ENCODE measurements at regions not wholly inside any gene's neighbourhood (a gene's known extent, or its start where the extent isn't known, plus 50 kb on each side); places are given as distances from the start of the nearest gene placed in this dataset.

GRCh38 chr5:88594441-88594840 is 288.5 kb downstream of the MEF2C start:
- no peak overlapping the region for H3K27ac ChIP-seq (ENCODE audit: low read depth in 2 of 2, low read length in 1 of 2)
- 35 to 44% methylated on average over 1 of the region's 1 CpG for WGBS, 2 donors
- H3K9me3 ChIP-seq (ENCODE audit: control insufficient read depth in 2 of 2, insufficient read depth in 1 of 2, low read depth in 1 of 2, low read length in 1 of 2): no peaks in the 10 kb centered on the region
- H3K36me3 ChIP-seq (ENCODE audit: control insufficient read depth in 2 of 2, insufficient read depth in 2 of 2, low read length in 1 of 2): no peaks in the 10 kb centered on the region
- H3K4me1 ChIP-seq (ENCODE audit: control insufficient read depth in 2 of 2, insufficient read depth in 2 of 2, low read length in 1 of 2): no peaks in the 10 kb centered on the region
- no peaks in the 10 kb centered on the region for H3K27me3 ChIP-seq (ENCODE audit: control insufficient read depth in 1 of 2, insufficient read depth in 2 of 2, low read length in 2 of 2)
- no peak overlapping the region for H3K4me3 ChIP-seq (ENCODE audit: low read depth in 1 of 2, low read length in 2 of 2)

- H3K27ac ChIP-seq (ENCODE audit: low read depth in 2 of 2, low read length in 1 of 2): no peak overlapping the region
- WGBS, 2 donors: 83 to 87% methylated on average over 4 of the region's 4 CpGs
- no peak overlapping the region for H3K4me3 ChIP-seq (ENCODE audit: low read depth in 1 of 2, low read length in 2 of 2)
- peaks cover 5 to 7% of the 10 kb centered on the region in 2 donors for H3K9me3 ChIP-seq (ENCODE audit: control insufficient read depth in 2 of 2, insufficient read depth in 1 of 2, low read depth in 1 of 2, low read length in 1 of 2)
- no peaks in the 10 kb centered on the region for H3K27me3 ChIP-seq (ENCODE audit: control insufficient read depth in 1 of 2, insufficient read depth in 2 of 2, low read length in 2 of 2)
- no peaks in the 10 kb centered on the region for H3K4me1 ChIP-seq (ENCODE audit: control insufficient read depth in 2 of 2, insufficient read depth in 2 of 2, low read length in 1 of 2)
- H3K36me3 ChIP-seq (ENCODE audit: control insufficient read depth in 2 of 2, insufficient read depth in 2 of 2, low read length in 1 of 2): no peaks in the 10 kb centered on the region
These were observed 294.4 kb downstream of the MEF2C start for GRCh38 chr5:88588609-88589008.

- no peak overlapping the region for H3K27ac ChIP-seq (ENCODE audit: low read depth in 2 of 2, low read length in 1 of 2)
- no peaks in the 10 kb centered on the region for H3K27me3 ChIP-seq (ENCODE audit: control insufficient read depth in 1 of 2, insufficient read depth in 2 of 2, low read length in 2 of 2)
- H3K4me3 ChIP-seq (ENCODE audit: low read depth in 1 of 2, low read length in 2 of 2): no peak overlapping the region
- H3K9me3 ChIP-seq (ENCODE audit: control insufficient read depth in 2 of 2, insufficient read depth in 1 of 2, low read depth in 1 of 2, low read length in 1 of 2): peaks cover 5 to 10% of the 10 kb centered on the region in 2 donors
- H3K36me3 ChIP-seq (ENCODE audit: control insufficient read depth in 2 of 2, insufficient read depth in 2 of 2, low read length in 1 of 2): no peaks in the 10 kb centered on the region
- no peaks in the 10 kb centered on the region for H3K4me1 ChIP-seq (ENCODE audit: control insufficient read depth in 2 of 2, insufficient read depth in 2 of 2, low read length in 1 of 2)
- 80 to 89% methylated on average over 1 of the region's 1 CpG for WGBS, 2 donors
These were observed 299.5 kb downstream of the MEF2C start for GRCh38 chr5:88583471-88583870.

- Histone ChIP-seq H3K27ac (ENCODE audit: low read depth in 2 of 2, low read length in 1 of 2) (no peak overlapping the region), H3K27me3 (ENCODE audit: control insufficient read depth in 1 of 2, insufficient read depth in 2 of 2, low read length in 2 of 2) (no peaks in the 10 kb centered on the region), H3K4me1 (ENCODE audit: control insufficient read depth in 2 of 2, insufficient read depth in 2 of 2, low read length in 1 of 2) (no peaks in the 10 kb centered on the region), H3K4me3 (ENCODE audit: low read depth in 1 of 2, low read length in 2 of 2) (no peak overlapping the region), H3K9me3 (ENCODE audit: control insufficient read depth in 2 of 2, insufficient read depth in 1 of 2, low read depth in 1 of 2, low read length in 1 of 2) (no peaks in the 10 kb centered on the region), H3K36me3 (ENCODE audit: control insufficient read depth in 2 of 2, insufficient read depth in 2 of 2, low read length in 1 of 2) (no peaks in the 10 kb centered on the region)
- 91 to 93% methylated on average over 5 of the region's 5 CpGs for WGBS, 2 donors
These were observed 289.7 kb upstream of the TMEM161B start for GRCh38 chr5:88558366-88558765.

- Histone ChIP-seq H3K36me3 (ENCODE audit: control insufficient read depth in 2 of 2, insufficient read depth in 2 of 2, low read length in 1 of 2) (no peaks in the 10 kb centered on the region), H3K27ac (ENCODE audit: low read depth in 2 of 2, low read length in 1 of 2) (no peak overlapping the region), H3K9me3 (ENCODE audit: control insufficient read depth in 2 of 2, insufficient read depth in 1 of 2, low read depth in 1 of 2, low read length in 1 of 2) (no peaks in the 10 kb centered on the region), H3K27me3 (ENCODE audit: control insufficient read depth in 1 of 2, insufficient read depth in 2 of 2, low read length in 2 of 2) (no peaks in the 10 kb centered on the region), H3K4me3 (ENCODE audit: low read depth in 1 of 2, low read length in 2 of 2) (no peak overlapping the region), H3K4me1 (ENCODE audit: control insufficient read depth in 2 of 2, insufficient read depth in 2 of 2, low read length in 1 of 2) (no peaks in the 10 kb centered on the region)
- WGBS, 2 donors: 83 to 89% methylated on average over 3 of the region's 3 CpGs
These were observed 289.2 kb upstream of the TMEM161B start for GRCh38 chr5:88557881-88558280.

- no peak overlapping the region for H3K4me3 ChIP-seq (ENCODE audit: low read depth in 1 of 2, low read length in 2 of 2)
- no peaks in the 10 kb centered on the region for H3K9me3 ChIP-seq (ENCODE audit: control insufficient read depth in 2 of 2, insufficient read depth in 1 of 2, low read depth in 1 of 2, low read length in 1 of 2)
- H3K4me1 ChIP-seq (ENCODE audit: control insufficient read depth in 2 of 2, insufficient read depth in 2 of 2, low read length in 1 of 2): no peaks in the 10 kb centered on the region
- H3K36me3 ChIP-seq (ENCODE audit: control insufficient read depth in 2 of 2, insufficient read depth in 2 of 2, low read length in 1 of 2): no peaks in the 10 kb centered on the region
- no peaks in the 10 kb centered on the region for H3K27me3 ChIP-seq (ENCODE audit: control insufficient read depth in 1 of 2, insufficient read depth in 2 of 2, low read length in 2 of 2)
- H3K27ac ChIP-seq (ENCODE audit: low read depth in 2 of 2, low read length in 1 of 2): no peak overlapping the region
- WGBS, 2 donors: 66 to 69% methylated on average over 2 of the region's 2 CpGs
These were observed 288.5 kb upstream of the TMEM161B start for GRCh38 chr5:88557131-88557530.

GRCh38 chr5:88556406-88556805 is 287.8 kb upstream of the TMEM161B start:
- Histone ChIP-seq H3K4me1 (ENCODE audit: control insufficient read depth in 2 of 2, insufficient read depth in 2 of 2, low read length in 1 of 2) (no peaks in the 10 kb centered on the region), H3K9me3 (ENCODE audit: control insufficient read depth in 2 of 2, insufficient read depth in 1 of 2, low read depth in 1 of 2, low read length in 1 of 2) (no peaks in the 10 kb centered on the region), H3K27ac (ENCODE audit: low read depth in 2 of 2, low read length in 1 of 2) (no peak overlapping the region), H3K27me3 (ENCODE audit: control insufficient read depth in 1 of 2, insufficient read depth in 2 of 2, low read length in 2 of 2) (no peaks in the 10 kb centered on the region), H3K36me3 (ENCODE audit: control insufficient read depth in 2 of 2, insufficient read depth in 2 of 2, low read length in 1 of 2) (no peaks in the 10 kb centered on the region), H3K4me3 (ENCODE audit: low read depth in 1 of 2, low read length in 2 of 2) (no peak overlapping the region)
- 50 to 57% methylated on average over 4 of the region's 4 CpGs for WGBS, 2 donors

- Histone ChIP-seq H3K4me1 (ENCODE audit: control insufficient read depth in 2 of 2, insufficient read depth in 2 of 2, low read length in 1 of 2) (no peaks in the 10 kb centered on the region), H3K4me3 (ENCODE audit: low read depth in 1 of 2, low read length in 2 of 2) (no peak overlapping the region), H3K27ac (ENCODE audit: low read depth in 2 of 2, low read length in 1 of 2) (no peak overlapping the region), H3K36me3 (ENCODE audit: control insufficient read depth in 2 of 2, insufficient read depth in 2 of 2, low read length in 1 of 2) (no peaks in the 10 kb centered on the region), H3K27me3 (ENCODE audit: control insufficient read depth in 1 of 2, insufficient read depth in 2 of 2, low read length in 2 of 2) (no peaks in the 10 kb centered on the region), H3K9me3 (ENCODE audit: control insufficient read depth in 2 of 2, insufficient read depth in 1 of 2, low read depth in 1 of 2, low read length in 1 of 2) (no peaks in the 10 kb centered on the region)
- WGBS, 2 donors: 25% methylated on average over 4 of the region's 4 CpGs
These were observed 287.0 kb upstream of the TMEM161B start for GRCh38 chr5:88555674-88556073.

GRCh38 chr5:88553986-88554385 is 285.3 kb upstream of the TMEM161B start:
- Histone ChIP-seq H3K27me3 (ENCODE audit: control insufficient read depth in 1 of 2, insufficient read depth in 2 of 2, low read length in 2 of 2) (no peaks in the 10 kb centered on the region), H3K4me1 (ENCODE audit: control insufficient read depth in 2 of 2, insufficient read depth in 2 of 2, low read length in 1 of 2) (no peaks in the 10 kb centered on the region), H3K4me3 (ENCODE audit: low read depth in 1 of 2, low read length in 2 of 2) (no peak overlapping the region), H3K27ac (ENCODE audit: low read depth in 2 of 2, low read length in 1 of 2) (no peak overlapping the region), H3K9me3 (ENCODE audit: control insufficient read depth in 2 of 2, insufficient read depth in 1 of 2, low read depth in 1 of 2, low read length in 1 of 2) (no peaks in the 10 kb centered on the region), H3K36me3 (ENCODE audit: control insufficient read depth in 2 of 2, insufficient read depth in 2 of 2, low read length in 1 of 2) (no peaks in the 10 kb centered on the region)

- Histone ChIP-seq H3K36me3 (ENCODE audit: control insufficient read depth in 2 of 2, insufficient read depth in 2 of 2, low read length in 1 of 2) (no peaks in the 10 kb centered on the region), H3K27ac (ENCODE audit: low read depth in 2 of 2, low read length in 1 of 2) (no peak overlapping the region), H3K9me3 (ENCODE audit: control insufficient read depth in 2 of 2, insufficient read depth in 1 of 2, low read depth in 1 of 2, low read length in 1 of 2) (no peaks in the 10 kb centered on the region), H3K4me1 (ENCODE audit: control insufficient read depth in 2 of 2, insufficient read depth in 2 of 2, low read length in 1 of 2) (no peaks in the 10 kb centered on the region), H3K27me3 (ENCODE audit: control insufficient read depth in 1 of 2, insufficient read depth in 2 of 2, low read length in 2 of 2) (no peaks in the 10 kb centered on the region), H3K4me3 (ENCODE audit: low read depth in 1 of 2, low read length in 2 of 2) (no peak overlapping the region)
- WGBS, 2 donors: 75 to 85% methylated on average over 5 of the region's 5 CpGs
These were observed 284.7 kb upstream of the TMEM161B start for GRCh38 chr5:88553136-88553875.

Data from esophagus (tissue), 2 donors.